Left lung (tissue), 4 donors: ENCODE measurements at regions not wholly inside any gene's neighbourhood (a gene's known extent, or its start where the extent isn't known, plus 50 kb on each side); places are given as distances from the start of the nearest gene placed in this dataset.
A peak's percentile ranks its signal among the peaks of the same experiment; 100 is the strongest.

Experiments used
- ATAC-seq: fragments of 200-7000 bp; cut with Tn5 transposase; one replicate; pipeline ENCODE4 v1.9.1; 2020; ENCODE audit warnings: moderate library complexity
- DNase-seq, 4 donors: peaks; one replicate each; pipeline ENCODE4 v3.0.0-alpha.2; 2013 to 2020
- H3K27ac ChIP-seq, 2 donors: fragments of 200-600 bp; sonication (generic) in 1 of 2; one replicate each; pipeline versions ENCODE4 v1.5.0 to v1.8.0; 2020 to 2021
- H3K27me3 ChIP-seq, 2 donors: fragments of 200-600 bp; sonication (generic) in 1 of 2; one replicate each; pipeline versions ENCODE4 v1.5.0 to v1.8.0; 2020 to 2021
- H3K36me3 ChIP-seq, 2 donors: fragments of 200-600 bp; sonication (generic) in 1 of 2; one replicate each; pipeline versions ENCODE4 v1.5.0 to v1.8.0; 2020 to 2021
- H3K4me1 ChIP-seq, 2 donors: fragments of 200-600 bp; one replicate each; pipeline ENCODE4 v1.8.0; 2021
- H3K4me3 ChIP-seq, 2 donors: fragments of 200-600 bp; sonication (generic) in 1 of 2; one replicate each; pipeline versions ENCODE4 v1.5.0 to v1.8.0; 2020 to 2021; ENCODE audit warnings: mild to moderate bottlenecking in 1 of 2
- H3K9me3 ChIP-seq, 2 donors: fragments of 200-600 bp; sonication (generic) in 1 of 2; one replicate each; pipeline versions ENCODE4 v1.5.0 to v1.8.0; 2020 to 2021
- intact Hi-C, 2 donors: fragments of 100-400 bp; cut with DNase I; formaldehyde crosslinking; loops; one replicate each; pipeline versions ENCODE4 v1.11.2 to v1.14.2; 2022
- TF ChIP-seq, protein P1 (sequence below), 2 donors: fragments of 200-600 bp; sonication (generic) in 1 of 2; IDR thresholded peaks; one replicate each; pipeline versions ENCODE4 v1.5.0 to v1.8.0; 2021; ENCODE audit warnings: antibody characterized with exemption in 2 of 2
- donor health status: DM: no; HTN: yes; CAD: no.
- donor health status: DM: no; HTN: no; CAD: no.

- DNase-seq, result peak in 1 of 4 donors; percentile 7
- no peak for ATAC-seq
- no peak overlapping the region for H3K4me3 ChIP-seq
- no peaks in the 10 kb centered on the region for H3K27me3 ChIP-seq
- H3K4me1 ChIP-seq, result no peaks in the 10 kb centered on the region
- TF ChIP-seq, protein P1, sequence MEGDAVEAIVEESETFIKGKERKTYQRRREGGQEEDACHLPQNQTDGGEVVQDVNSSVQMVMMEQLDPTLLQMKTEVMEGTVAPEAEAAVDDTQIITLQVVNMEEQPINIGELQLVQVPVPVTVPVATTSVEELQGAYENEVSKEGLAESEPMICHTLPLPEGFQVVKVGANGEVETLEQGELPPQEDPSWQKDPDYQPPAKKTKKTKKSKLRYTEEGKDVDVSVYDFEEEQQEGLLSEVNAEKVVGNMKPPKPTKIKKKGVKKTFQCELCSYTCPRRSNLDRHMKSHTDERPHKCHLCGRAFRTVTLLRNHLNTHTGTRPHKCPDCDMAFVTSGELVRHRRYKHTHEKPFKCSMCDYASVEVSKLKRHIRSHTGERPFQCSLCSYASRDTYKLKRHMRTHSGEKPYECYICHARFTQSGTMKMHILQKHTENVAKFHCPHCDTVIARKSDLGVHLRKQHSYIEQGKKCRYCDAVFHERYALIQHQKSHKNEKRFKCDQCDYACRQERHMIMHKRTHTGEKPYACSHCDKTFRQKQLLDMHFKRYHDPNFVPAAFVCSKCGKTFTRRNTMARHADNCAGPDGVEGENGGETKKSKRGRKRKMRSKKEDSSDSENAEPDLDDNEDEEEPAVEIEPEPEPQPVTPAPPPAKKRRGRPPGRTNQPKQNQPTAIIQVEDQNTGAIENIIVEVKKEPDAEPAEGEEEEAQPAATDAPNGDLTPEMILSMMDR (IDR thresholded peaks at IDR 0.05), result no peak
- no peak overlapping the region for H3K27ac ChIP-seq
- intact Hi-C loops, result no loop called here
- H3K36me3 ChIP-seq, result no peaks in the 10 kb centered on the region
- H3K9me3 ChIP-seq, result peaks cover 0 to 12% of the 10 kb centered on the region in 2 donors
These were observed 54.7 kb upstream of the DSCAM start for GRCh38 chr21:40901691-40902090.

- TF ChIP-seq, protein P1 (IDR thresholded peaks at IDR 0.05), result no peak
- H3K27ac ChIP-seq, result no peak overlapping the region
- intact Hi-C loops, result no loop called here
- H3K4me3 ChIP-seq, result no peak overlapping the region
- no peaks in the 10 kb centered on the region for H3K36me3 ChIP-seq
- H3K9me3 ChIP-seq, result peaks cover 0 to 8% of the 10 kb centered on the region in 2 donors
- no peaks in the 10 kb centered on the region for H3K27me3 ChIP-seq
- DNase-seq (peak in 2 of 4 donors; percentile 17 to 33), ATAC-seq (no peak)
- no peaks in the 10 kb centered on the region for H3K4me1 ChIP-seq
These were observed 55.3 kb upstream of the DSCAM start for GRCh38 chr21:40902299-40902698.

GRCh38 chr21:40902993-40903392 lies 56.0 kb upstream of the DSCAM start:
- ATAC-seq (no peak), DNase-seq (no peak)
- no peaks in the 10 kb centered on the region for H3K36me3 ChIP-seq
- no peaks in the 10 kb centered on the region for H3K4me1 ChIP-seq
- no peaks in the 10 kb centered on the region for H3K27me3 ChIP-seq
- peaks cover 0 to under 1% of the 10 kb centered on the region in 2 donors for H3K9me3 ChIP-seq
- intact Hi-C loops, result no loop called here
- no peak overlapping the region for H3K4me3 ChIP-seq
- TF ChIP-seq, protein P1 (IDR thresholded peaks at IDR 0.05), result no peak
- no peak overlapping the region for H3K27ac ChIP-seq

DNA sequence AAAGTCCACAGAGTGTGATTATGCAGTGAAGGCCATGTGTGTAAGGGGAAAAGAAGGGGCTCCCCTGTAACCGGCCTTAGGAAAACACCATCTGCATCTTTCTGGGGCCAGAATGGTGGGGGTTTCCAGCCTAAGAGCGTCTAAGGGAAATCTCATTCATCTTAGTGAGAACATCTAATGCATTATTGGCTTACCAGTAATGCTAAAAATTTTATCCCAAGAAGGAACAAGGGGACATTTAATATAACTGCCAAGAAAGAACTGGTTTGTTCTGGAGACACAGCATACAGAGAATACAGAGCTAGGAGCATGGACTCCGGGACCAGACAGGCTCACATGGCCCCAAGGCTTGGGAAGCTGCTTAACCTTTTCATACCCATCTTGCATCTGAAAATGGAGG lies 58.3 kb upstream of the DSCAM start:
- Histone ChIP-seq H3K4me1 (no peaks in the 10 kb centered on the region), H3K27ac (no peak overlapping the region), H3K9me3 (no peaks in the 10 kb centered on the region), H3K36me3 (no peaks in the 10 kb centered on the region), H3K4me3 (no peak overlapping the region), H3K27me3 (no peaks in the 10 kb centered on the region)
- intact Hi-C loops, result no loop called here
- TF ChIP-seq, protein P1 (IDR thresholded peaks at IDR 0.05), result no peak
- ATAC-seq (no peak), DNase-seq (no peak)

DNA sequence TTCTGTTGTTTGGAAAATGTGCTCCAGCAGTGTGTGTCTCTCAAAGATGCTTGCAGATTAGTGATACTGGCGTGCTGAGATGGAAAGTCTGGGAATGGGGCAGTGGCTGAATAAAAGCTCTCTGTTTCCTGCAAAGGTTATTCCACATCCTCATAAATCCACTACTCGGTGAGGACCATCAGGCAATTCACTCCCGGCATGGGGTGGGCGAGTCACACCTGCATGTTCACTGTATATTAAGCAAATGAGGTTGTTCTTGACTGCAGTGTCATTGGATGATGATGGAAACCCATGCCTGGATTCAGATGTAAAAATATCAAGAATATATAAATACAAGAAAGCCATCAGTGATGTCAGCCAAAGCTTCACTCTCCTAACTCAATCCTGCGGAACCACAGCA lies 65.4 kb upstream of the DSCAM start:
- TF ChIP-seq, protein P1 (IDR thresholded peaks at IDR 0.05), result no peak
- Histone ChIP-seq H3K9me3 (peaks cover 0 to 3% of the 10 kb centered on the region in 2 donors), H3K27me3 (no peaks in the 10 kb centered on the region), H3K4me3 (no peak overlapping the region), H3K27ac (no peak overlapping the region), H3K4me1 (no peaks in the 10 kb centered on the region), H3K36me3 (no peaks in the 10 kb centered on the region)
- no peak for ATAC-seq
- intact Hi-C loops, result no loop called here
- DNase-seq, result no peak
